ENCODE measurements at regions not wholly inside any gene's neighbourhood (a gene's known extent, or its start where the extent isn't known, plus 50 kb on each side); places are given as distances from the start of the nearest gene placed in this dataset.

DNA sequence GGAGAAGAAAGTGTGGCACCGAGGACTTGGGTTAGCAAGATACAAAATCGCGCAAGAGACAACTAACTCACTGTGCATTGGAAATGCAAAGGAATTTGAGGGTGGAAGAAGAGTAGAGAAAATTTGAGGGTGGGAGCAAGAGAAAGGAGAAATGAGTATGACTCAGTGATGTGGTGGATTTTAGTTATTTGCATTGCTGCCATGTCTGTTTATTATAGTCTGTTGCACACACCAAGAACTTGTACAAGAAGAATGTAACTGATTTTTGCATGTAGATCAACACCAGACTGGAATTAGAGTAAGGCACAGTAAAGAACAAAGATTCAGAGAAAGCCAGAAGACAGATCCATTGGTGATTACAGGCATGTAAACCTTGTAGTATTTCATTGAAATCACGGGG, 71.6 kb upstream of the SMIM36 start (continued):
- TF ChIP-seq, protein P1, sequence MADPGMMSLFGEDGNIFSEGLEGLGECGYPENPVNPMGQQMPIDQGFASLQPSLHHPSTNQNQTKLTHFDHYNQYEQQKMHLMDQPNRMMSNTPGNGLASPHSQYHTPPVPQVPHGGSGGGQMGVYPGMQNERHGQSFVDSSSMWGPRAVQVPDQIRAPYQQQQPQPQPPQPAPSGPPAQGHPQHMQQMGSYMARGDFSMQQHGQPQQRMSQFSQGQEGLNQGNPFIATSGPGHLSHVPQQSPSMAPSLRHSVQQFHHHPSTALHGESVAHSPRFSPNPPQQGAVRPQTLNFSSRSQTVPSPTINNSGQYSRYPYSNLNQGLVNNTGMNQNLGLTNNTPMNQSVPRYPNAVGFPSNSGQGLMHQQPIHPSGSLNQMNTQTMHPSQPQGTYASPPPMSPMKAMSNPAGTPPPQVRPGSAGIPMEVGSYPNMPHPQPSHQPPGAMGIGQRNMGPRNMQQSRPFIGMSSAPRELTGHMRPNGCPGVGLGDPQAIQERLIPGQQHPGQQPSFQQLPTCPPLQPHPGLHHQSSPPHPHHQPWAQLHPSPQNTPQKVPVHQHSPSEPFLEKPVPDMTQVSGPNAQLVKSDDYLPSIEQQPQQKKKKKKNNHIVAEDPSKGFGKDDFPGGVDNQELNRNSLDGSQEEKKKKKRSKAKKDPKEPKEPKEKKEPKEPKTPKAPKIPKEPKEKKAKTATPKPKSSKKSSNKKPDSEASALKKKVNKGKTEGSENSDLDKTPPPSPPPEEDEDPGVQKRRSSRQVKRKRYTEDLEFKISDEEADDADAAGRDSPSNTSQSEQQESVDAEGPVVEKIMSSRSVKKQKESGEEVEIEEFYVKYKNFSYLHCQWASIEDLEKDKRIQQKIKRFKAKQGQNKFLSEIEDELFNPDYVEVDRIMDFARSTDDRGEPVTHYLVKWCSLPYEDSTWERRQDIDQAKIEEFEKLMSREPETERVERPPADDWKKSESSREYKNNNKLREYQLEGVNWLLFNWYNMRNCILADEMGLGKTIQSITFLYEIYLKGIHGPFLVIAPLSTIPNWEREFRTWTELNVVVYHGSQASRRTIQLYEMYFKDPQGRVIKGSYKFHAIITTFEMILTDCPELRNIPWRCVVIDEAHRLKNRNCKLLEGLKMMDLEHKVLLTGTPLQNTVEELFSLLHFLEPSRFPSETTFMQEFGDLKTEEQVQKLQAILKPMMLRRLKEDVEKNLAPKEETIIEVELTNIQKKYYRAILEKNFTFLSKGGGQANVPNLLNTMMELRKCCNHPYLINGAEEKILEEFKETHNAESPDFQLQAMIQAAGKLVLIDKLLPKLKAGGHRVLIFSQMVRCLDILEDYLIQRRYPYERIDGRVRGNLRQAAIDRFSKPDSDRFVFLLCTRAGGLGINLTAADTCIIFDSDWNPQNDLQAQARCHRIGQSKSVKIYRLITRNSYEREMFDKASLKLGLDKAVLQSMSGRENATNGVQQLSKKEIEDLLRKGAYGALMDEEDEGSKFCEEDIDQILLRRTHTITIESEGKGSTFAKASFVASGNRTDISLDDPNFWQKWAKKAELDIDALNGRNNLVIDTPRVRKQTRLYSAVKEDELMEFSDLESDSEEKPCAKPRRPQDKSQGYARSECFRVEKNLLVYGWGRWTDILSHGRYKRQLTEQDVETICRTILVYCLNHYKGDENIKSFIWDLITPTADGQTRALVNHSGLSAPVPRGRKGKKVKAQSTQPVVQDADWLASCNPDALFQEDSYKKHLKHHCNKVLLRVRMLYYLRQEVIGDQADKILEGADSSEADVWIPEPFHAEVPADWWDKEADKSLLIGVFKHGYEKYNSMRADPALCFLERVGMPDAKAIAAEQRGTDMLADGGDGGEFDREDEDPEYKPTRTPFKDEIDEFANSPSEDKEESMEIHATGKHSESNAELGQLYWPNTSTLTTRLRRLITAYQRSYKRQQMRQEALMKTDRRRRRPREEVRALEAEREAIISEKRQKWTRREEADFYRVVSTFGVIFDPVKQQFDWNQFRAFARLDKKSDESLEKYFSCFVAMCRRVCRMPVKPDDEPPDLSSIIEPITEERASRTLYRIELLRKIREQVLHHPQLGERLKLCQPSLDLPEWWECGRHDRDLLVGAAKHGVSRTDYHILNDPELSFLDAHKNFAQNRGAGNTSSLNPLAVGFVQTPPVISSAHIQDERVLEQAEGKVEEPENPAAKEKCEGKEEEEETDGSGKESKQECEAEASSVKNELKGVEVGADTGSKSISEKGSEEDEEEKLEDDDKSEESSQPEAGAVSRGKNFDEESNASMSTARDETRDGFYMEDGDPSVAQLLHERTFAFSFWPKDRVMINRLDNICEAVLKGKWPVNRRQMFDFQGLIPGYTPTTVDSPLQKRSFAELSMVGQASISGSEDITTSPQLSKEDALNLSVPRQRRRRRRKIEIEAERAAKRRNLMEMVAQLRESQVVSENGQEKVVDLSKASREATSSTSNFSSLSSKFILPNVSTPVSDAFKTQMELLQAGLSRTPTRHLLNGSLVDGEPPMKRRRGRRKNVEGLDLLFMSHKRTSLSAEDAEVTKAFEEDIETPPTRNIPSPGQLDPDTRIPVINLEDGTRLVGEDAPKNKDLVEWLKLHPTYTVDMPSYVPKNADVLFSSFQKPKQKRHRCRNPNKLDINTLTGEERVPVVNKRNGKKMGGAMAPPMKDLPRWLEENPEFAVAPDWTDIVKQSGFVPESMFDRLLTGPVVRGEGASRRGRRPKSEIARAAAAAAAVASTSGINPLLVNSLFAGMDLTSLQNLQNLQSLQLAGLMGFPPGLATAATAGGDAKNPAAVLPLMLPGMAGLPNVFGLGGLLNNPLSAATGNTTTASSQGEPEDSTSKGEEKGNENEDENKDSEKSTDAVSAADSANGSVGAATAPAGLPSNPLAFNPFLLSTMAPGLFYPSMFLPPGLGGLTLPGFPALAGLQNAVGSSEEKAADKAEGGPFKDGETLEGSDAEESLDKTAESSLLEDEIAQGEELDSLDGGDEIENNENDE (IDR thresholded peaks at IDR 0.05; ENCODE audit: insufficient replicate concordance, low read length): no peak
- TF ChIP-seq SP4 (IDR thresholded peaks at IDR 0.05; ENCODE audit: low read length) (no peak), EGR1 (IDR thresholded peaks at IDR 0.05; ENCODE audit: borderline replicate concordance, low read depth, low read length) (no peak), EP300 (IDR thresholded peaks at IDR 0.05; ENCODE audit: borderline replicate concordance in 1 of 2, low read depth in 2 of 2, low read length in 2 of 2) (no peak), HDAC2 (IDR thresholded peaks at IDR 0.05; ENCODE audit: borderline replicate concordance in 1 of 2, low read depth in 2 of 2, low read length in 2 of 2) (no peak), SP1 (IDR thresholded peaks at IDR 0.05; ENCODE audit: low read depth, low read length) (no peak), CREB1 (IDR thresholded peaks at IDR 0.05) (no peak), HDAC6 (IDR thresholded peaks at IDR 0.05; ENCODE audit: low read depth, low read length) (no peak), GABPA (IDR thresholded peaks at IDR 0.05; ENCODE audit: borderline replicate concordance, insufficient read depth, low read length) (no peak), EZH2 (IDR thresholded peaks at IDR 0.05; ENCODE audit: low read depth, low read length, severe bottlenecking) (no peak)
- TF ChIP-seq, protein P2, sequence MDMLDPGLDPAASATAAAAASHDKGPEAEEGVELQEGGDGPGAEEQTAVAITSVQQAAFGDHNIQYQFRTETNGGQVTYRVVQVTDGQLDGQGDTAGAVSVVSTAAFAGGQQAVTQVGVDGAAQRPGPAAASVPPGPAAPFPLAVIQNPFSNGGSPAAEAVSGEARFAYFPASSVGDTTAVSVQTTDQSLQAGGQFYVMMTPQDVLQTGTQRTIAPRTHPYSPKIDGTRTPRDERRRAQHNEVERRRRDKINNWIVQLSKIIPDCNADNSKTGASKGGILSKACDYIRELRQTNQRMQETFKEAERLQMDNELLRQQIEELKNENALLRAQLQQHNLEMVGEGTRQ (IDR thresholded peaks at IDR 0.05; ENCODE audit: low read length): no peak

All from H1 (cell line).